ENCODE measurements at regions not wholly inside any gene's neighbourhood (a gene's known extent, or its start where the extent isn't known, plus 50 kb on each side); places are given as distances from the start of the nearest gene placed in this dataset.

GRCh38 chr12:74985293-74985985 is 224.2 kb downstream of the KCNC2 start:
- TF ChIP-seq CTCF (IDR thresholded peaks at IDR 0.05; ENCODE audit: insufficient read depth, low read length, poor library complexity, severe bottlenecking) (no peak), EZH2phosphoT487 (conservative IDR thresholded peaks at IDR 0.05; ENCODE audit: low read length) (no peak)
